ENCODE measurements at regions not wholly inside any gene's neighbourhood (a gene's known extent, or its start where the extent isn't known, plus 50 kb on each side); places are given as distances from the start of the nearest gene placed in this dataset.
"Not testable (repeated sequence)": the region's sequence is repeated elsewhere in the genome, so short reads cannot be mapped to it uniquely, and the experiment has no call there.

DNA sequence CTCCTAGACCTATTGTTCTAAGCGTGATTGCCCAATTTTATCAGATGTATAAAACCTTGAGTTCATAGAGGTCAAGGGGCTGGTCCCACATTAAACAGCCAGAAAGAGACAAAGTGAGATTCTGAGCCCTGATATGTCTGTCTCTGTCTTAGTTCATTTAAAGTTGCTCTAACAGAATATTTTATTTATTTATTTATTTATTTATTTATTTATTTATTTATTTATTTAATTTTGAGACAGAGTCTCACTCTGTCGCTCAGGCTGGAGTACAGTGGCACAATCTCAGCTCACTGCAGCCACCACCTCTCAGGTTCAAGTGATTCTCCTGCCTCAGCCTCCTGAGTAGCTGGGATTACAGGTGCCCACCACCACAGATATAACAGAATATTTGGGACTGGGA lies 1999.6 kb upstream of the WWC1 start:
- not testable (repeated sequence) for TF ChIP-seq NFE2L2 (IDR thresholded peaks at IDR 0.05; ENCODE audit: low read length); ADNP (CRISPR knock-in tag; IDR thresholded peaks at IDR 0.05); YY1 (IDR thresholded peaks at IDR 0.05; ENCODE audit: insufficient read depth, insufficient replicate concordance, low read depth, low read length); ZBTB14 (CRISPR knock-in tag; IDR thresholded peaks at IDR 0.05); SP2 (CRISPR knock-in tag; IDR thresholded peaks at IDR 0.05)
